IMR-90 (cell line): ENCODE measurements at regions not wholly inside any gene's neighbourhood (a gene's known extent, or its start where the extent isn't known, plus 50 kb on each side); places are given as distances from the start of the nearest gene placed in this dataset.

Experiments used
- ATAC-seq: fragments of 200-7000 bp; cut with Tn5 transposase; 2 replicates; pipeline ENCODE4 v1.9.1; 2020; ENCODE audit warnings: low read depth, mild to moderate bottlenecking, moderate library complexity
- BruUV-seq: library from RNA; stranded (reverse); fragments of 400-500 nt; replicated peaks from 2 replicates; lab custom pipeline; 2021; lab: Mats Ljungman, UMichigan
- CTCF ChIA-PET: fragments of 300-600 bp; formaldehyde crosslinking; extraction: SDS; loops from one replicate; lab custom pipeline; 2021; ENCODE audit warnings: antibody characterized with exemption; lab: Yijun Ruan, JAX
- POLR2A ChIA-PET: fragments of 300-600 bp; sonication (Branson Sonifier 250); formaldehyde crosslinking; loops from one replicate; lab custom pipeline; 2022; ENCODE audit warnings: antibody characterized with exemption; ENCODE audit not compliant: unreplicated experiment; lab: Charles Lee
- DNase-seq: peaks from one replicate; pipeline ENCODE4 v3.0.0; 2013
- H2AFZ ChIP-seq: replicated peaks from 2 replicates; pipeline ENCODE3; 2013; ENCODE audit warnings: low read length, mild to moderate bottlenecking; ENCODE audit not compliant: poor library complexity
- H2AK5ac ChIP-seq: 2 replicates; pipeline ENCODE4 v1.6.1; 2013; ENCODE audit warnings: low read depth, low read length, inconsistent platforms
- H2AK9ac ChIP-seq: replicated peaks from 2 replicates; pipeline ENCODE3; 2013; ENCODE audit warnings: mild to moderate bottlenecking, low read depth, low read length, moderate library complexity; ENCODE audit not compliant: poor library complexity
- H2BK120ac ChIP-seq: 2 replicates; pipeline ENCODE4 v1.6.1; 2013; ENCODE audit warnings: low read depth, low read length, inconsistent platforms
- H2BK15ac ChIP-seq: 3 replicates; pipeline ENCODE4 v1.6.1; 2013; ENCODE audit warnings: low read depth, low read length, inconsistent platforms
- H2BK20ac ChIP-seq: 2 replicates; pipeline ENCODE4 v1.6.1; 2013; ENCODE audit warnings: low read depth, mild to moderate bottlenecking, inconsistent platforms, low read length, moderate library complexity
- H2BK5ac ChIP-seq: 2 replicates; pipeline ENCODE4 v1.6.1; 2013; ENCODE audit warnings: mild to moderate bottlenecking, low read depth, low read length, inconsistent platforms; ENCODE audit not compliant: poor library complexity, severe bottlenecking
- H3K14ac ChIP-seq: replicated peaks from 2 replicates; pipeline ENCODE4 v1.6.1; 2013; ENCODE audit warnings: low read depth, low read length, inconsistent platforms
- H3K18ac ChIP-seq: 2 replicates; pipeline ENCODE4 v1.6.1; 2013; ENCODE audit warnings: low read depth, low read length, control low read depth
- H3K23ac ChIP-seq: 2 replicates; pipeline ENCODE4 v1.6.1; 2013; ENCODE audit warnings: low read depth, low read length, inconsistent platforms
- H3K27ac ChIP-seq: 2 replicates; pipeline ENCODE4 v1.5.1; 2013; ENCODE audit warnings: mild to moderate bottlenecking, control low read depth, low read length; ENCODE audit not compliant: insufficient read depth
- H3K27me3 ChIP-seq: 2 replicates; pipeline ENCODE4 v1.6.1; 2013; ENCODE audit warnings: low read length; ENCODE audit not compliant: control insufficient read depth, insufficient read depth
- H3K36me3 ChIP-seq: 2 replicates; pipeline ENCODE4 v1.6.1; 2013; ENCODE audit warnings: low read length, mixed read lengths; ENCODE audit not compliant: control insufficient read depth, insufficient read depth
- H3K4ac ChIP-seq: 2 replicates; pipeline ENCODE4 v1.6.1; 2013; ENCODE audit warnings: low read depth, low read length, inconsistent platforms
- H3K4me1 ChIP-seq: 2 replicates; pipeline ENCODE4 v1.6.1; 2013; ENCODE audit warnings: low read length, mixed read lengths; ENCODE audit not compliant: control insufficient read depth, insufficient read depth
- H3K4me2 ChIP-seq: 2 replicates; pipeline ENCODE4 v1.6.1; 2013; ENCODE audit warnings: low read depth, mild to moderate bottlenecking, control low read depth, low read length, moderate library complexity
- H3K4me3 ChIP-seq: 2 replicates; pipeline ENCODE4 v1.5.1; 2013; ENCODE audit warnings: low read depth, mild to moderate bottlenecking, control low read depth, low read length, moderate library complexity; ENCODE audit not compliant: insufficient read depth
- H3K56ac ChIP-seq: 2 replicates; pipeline ENCODE4 v1.6.1; 2013; ENCODE audit warnings: low read length, inconsistent platforms; ENCODE audit not compliant: insufficient read depth; ENCODE audit errors: extremely low read depth
- H3K79me1 ChIP-seq, 2 experiments: 2 replicates each; pipeline ENCODE4 v1.6.1; 2013; ENCODE audit warnings: low read length in 2 of 2, inconsistent platforms in 1 of 2, low read depth in 1 of 2
- H3K9ac ChIP-seq: 2 replicates; pipeline ENCODE4 v1.6.1; 2013; ENCODE audit warnings: low read depth, low read length, control low read depth
- H3K9me1 ChIP-seq: 2 replicates; pipeline ENCODE4 v1.6.1; 2013; ENCODE audit warnings: low read length, inconsistent platforms; ENCODE audit not compliant: insufficient read depth
- H3K9me3 ChIP-seq: 2 replicates; pipeline ENCODE4 v1.6.1; 2013; ENCODE audit warnings: low read length; ENCODE audit not compliant: control insufficient read depth, insufficient read depth
- H4K20me1 ChIP-seq: 2 replicates; pipeline ENCODE4 v1.6.1; 2013; ENCODE audit warnings: low read length, inconsistent platforms; ENCODE audit not compliant: insufficient read depth
- H4K5ac ChIP-seq: 2 replicates; pipeline ENCODE4 v1.6.1; 2013; ENCODE audit warnings: mild to moderate bottlenecking, low read depth, low read length, control low read depth
- H4K8ac ChIP-seq, 2 experiments: 2 replicates each; pipeline ENCODE4 v1.6.1; 2013; ENCODE audit warnings: low read depth in 2 of 2, low read length in 2 of 2, control low read depth in 1 of 2, inconsistent platforms in 1 of 2
- H4K91ac ChIP-seq: 2 replicates; pipeline ENCODE4 v1.6.1; 2013; ENCODE audit warnings: low read depth, low read length, inconsistent platforms; ENCODE audit not compliant: insufficient read depth
- BHLHE40 ChIP-seq: fragments of 150-350 bp; IDR thresholded peaks from 2 replicates; pipeline ENCODE4 v1.6.1; 2016; ENCODE audit warnings: mild to moderate bottlenecking, low read depth, low read length
- FOS ChIP-seq: fragments of 150-350 bp; IDR thresholded peaks from 2 replicates; pipeline ENCODE4 v1.6.1; 2016; ENCODE audit warnings: low read depth, low read length
- MAFK ChIP-seq: IDR thresholded peaks from 2 replicates; pipeline ENCODE4 v1.6.1; 2012; ENCODE audit warnings: low read depth, low read length, improper control_type of control experiment
- MAZ ChIP-seq: IDR thresholded peaks from 2 replicates; pipeline ENCODE4 v1.6.1; 2012; ENCODE audit warnings: low read depth, mild to moderate bottlenecking, low read length, improper control_type of control experiment, moderate library complexity, borderline replicate concordance
- MXI1 ChIP-seq: IDR thresholded peaks from 2 replicates; pipeline ENCODE4 v1.6.1; 2012; ENCODE audit warnings: low read depth, mild to moderate bottlenecking, low read length, moderate library complexity, borderline replicate concordance
- POLR2A ChIP-seq: IDR thresholded peaks from 2 replicates; pipeline ENCODE4 v1.6.1; 2012; ENCODE audit warnings: mild to moderate bottlenecking, low read depth, low read length
- RAD21 ChIP-seq: IDR thresholded peaks from 2 replicates; pipeline ENCODE4 v1.6.1; 2012; ENCODE audit warnings: low read length, improper control_type of control experiment
- RCOR1 ChIP-seq: IDR thresholded peaks from 2 replicates; pipeline ENCODE4 v1.6.1; 2012; ENCODE audit warnings: mild to moderate bottlenecking, low read length, improper control_type of control experiment; ENCODE audit not compliant: insufficient replicate concordance
- RFX5 ChIP-seq: IDR thresholded peaks from 2 replicates; pipeline ENCODE4 v1.8.0; 2012; ENCODE audit warnings: low read depth, mild to moderate bottlenecking, low read length, moderate library complexity
- SMC3 ChIP-seq: fragments of 150-350 bp; IDR thresholded peaks from 2 replicates; pipeline ENCODE4 v1.6.1; 2016; ENCODE audit warnings: low read depth, mild to moderate bottlenecking, antibody characterized with exemption, low read length, moderate library complexity
- USF2 ChIP-seq: fragments of 150-350 bp; IDR thresholded peaks from 2 replicates; pipeline ENCODE4 v1.6.1; 2017; ENCODE audit warnings: mild to moderate bottlenecking, antibody characterized with exemption, low read length, low read depth
- WGBS, 2 experiments: methylation state at CpG; one replicate each; pipeline versions ENCODE4 v1.1.5 to v1.1.7; 2013; ENCODE audit warnings: missing lambda C conversion rate in 2 of 2; ENCODE audit not compliant: insufficient read length in 1 of 2; ENCODE audit errors: extremely low coverage in 2 of 2; 5-methylcytosine and 5-hydroxymethylcytosine counted together
- dilution Hi-C: fragments of 300-500 bp; cut with HindIII; formaldehyde crosslinking; loops from one replicate; pipeline ENCODE4 v1.14.3; 2018; ENCODE audit warnings: low sequenced_read_pairs; ENCODE audit not compliant: unreplicated experiment
- in situ Hi-C: fragments of 300-500 bp; cut with MboI; formaldehyde crosslinking; loops from 3 replicates; pipeline ENCODE4 v1.14.3; 2019; ENCODE audit warnings: low sequenced_read_pairs, inconsistent platforms, mixed read lengths
- intact Hi-C: fragments of 100-400 bp; cut with micrococcal nuclease; formaldehyde crosslinking; loops from 2 replicates; pipeline ENCODE4 v1.10.0; 2022

GRCh38 chr2:104384961-104385360 is 469.0 kb upstream of the POU3F3 start:
- H4K5ac ChIP-seq, result no peak overlapping the region
- no peak overlapping the region for H3K27ac ChIP-seq
- no TSS peak for BruUV-seq
- no peak for TF ChIP-seq MAFK
- TF ChIP-seq RFX5, result no peak
- no peak for TF ChIP-seq MAZ
- no peak for TF ChIP-seq POLR2A
- no peak for TF ChIP-seq RAD21
- TF ChIP-seq RCOR1, result no peak
- TF ChIP-seq USF2, result no peak
- no peak for TF ChIP-seq BHLHE40
- no peak for TF ChIP-seq MXI1
- TF ChIP-seq SMC3, result no peak
- TF ChIP-seq FOS, result no peak
- H3K79me1 ChIP-seq, result no peaks in the 10 kb centered on the region
- H3K18ac ChIP-seq, result no peak overlapping the region
- no peaks in the 10 kb centered on the region for H3K36me3 ChIP-seq
- H3K23ac ChIP-seq, result no peak overlapping the region
- CTCF ChIA-PET, result no interaction called here
- no peak for ATAC-seq
- H2AK9ac ChIP-seq, result no peak overlapping the region
- peaks cover 12% of the 10 kb centered on the region; the same call in 1 of the 2 replicates for H3K9me3 ChIP-seq
- in situ Hi-C loops, result no loop called here
- H3K4me3 ChIP-seq, result no peak overlapping the region
- DNase-seq, result no peak
- no peak overlapping the region for H3K9ac ChIP-seq
- H3K4me1 ChIP-seq, result no peaks in the 10 kb centered on the region
- no peak overlapping the region for H2BK120ac ChIP-seq
- no peak overlapping the region for H4K91ac ChIP-seq
- no peaks in the 10 kb centered on the region for H4K20me1 ChIP-seq
- no peak overlapping the region for H2BK5ac ChIP-seq
- WGBS, 2 experiments, result no CpG with 5 or more reads among the region's 5 CpGs
- no peak overlapping the region for H3K56ac ChIP-seq
- no peak overlapping the region for H3K14ac ChIP-seq
- H3K4ac ChIP-seq, result no peak overlapping the region
- no peak overlapping the region for H2AK5ac ChIP-seq
- no peak overlapping the region for H2BK15ac ChIP-seq
- no peaks in the 10 kb centered on the region for H3K9me1 ChIP-seq
- no peak overlapping the region for H2BK20ac ChIP-seq
- POLR2A ChIA-PET, result no interaction called here
- no peak overlapping the region for H4K8ac ChIP-seq
- no peaks in the 10 kb centered on the region for H3K27me3 ChIP-seq
- dilution Hi-C loops, result no loop called here
- no peak overlapping the region for H3K4me2 ChIP-seq
- no peak overlapping the region for H2AFZ ChIP-seq
- intact Hi-C loops, result no loop called here
